Esophagus muscularis mucosa (tissue), 4 donors: ENCODE measurements at regions not wholly inside any gene's neighbourhood (a gene's known extent, or its start where the extent isn't known, plus 50 kb on each side); places are given as distances from the start of the nearest gene placed in this dataset.

Experiments
- DNase-seq: peaks from one replicate; pipeline ENCODE4 v3.0.0-alpha.2; 2017; ENCODE audit errors: extremely low spot score
- H3K27ac ChIP-seq, 4 donors: fragments of 200-600 bp; sonication (generic); replicated peaks in 1 of 4; 1 replicate in 3 of 4; 2 replicates in 1 of 4; pipeline ENCODE4 v1.5.1; 2016 to 2019; ENCODE audit warnings: mild to moderate bottlenecking in 1 of 4
- H3K27me3 ChIP-seq, 4 donors: fragments of 200-600 bp; sonication (generic); one replicate each; pipeline versions ENCODE4 v1.5.1 to v1.6.0; 2016 to 2019
- H3K36me3 ChIP-seq, 4 donors: fragments of 200-600 bp; sonication (generic); one replicate each; pipeline ENCODE4 v1.5.1; 2016 to 2019
- H3K4me1 ChIP-seq, 4 donors: fragments of 200-600 bp; sonication (generic); one replicate each; pipeline ENCODE4 v1.5.1; 2016 to 2019
- H3K4me3 ChIP-seq, 4 donors: fragments of 200-600 bp; sonication (generic); 1 replicate in 2 of 4; 2 replicates in 2 of 4; pipeline ENCODE4 v1.5.1; 2016 to 2019; ENCODE audit warnings: mild to moderate bottlenecking in 4 of 4, moderate library complexity in 1 of 4
- H3K9me3 ChIP-seq, 4 donors: fragments of 200-600 bp; sonication (generic); 1 replicate in 3 of 4; 2 replicates in 1 of 4; pipeline ENCODE4 v1.5.1; 2016 to 2019
- EP300 ChIP-seq: sonication (generic); formaldehyde crosslinking; IDR thresholded peaks from one replicate; pipeline ENCODE4 v1.6.1; 2017; ENCODE audit warnings: antibody characterized with exemption
- POLR2A ChIP-seq: fragments of 450-650 bp; IDR thresholded peaks from one replicate; pipeline ENCODE4 v1.6.1; 2017; ENCODE audit warnings: antibody characterized with exemption, moderate library complexity, mild to moderate bottlenecking, low read depth
- POLR2AphosphoS5 ChIP-seq, 2 donors: sonication (generic); formaldehyde crosslinking; IDR thresholded peaks; one replicate each; pipeline ENCODE4 v1.6.1; 2017; ENCODE audit warnings: antibody characterized with exemption in 2 of 2
- WGBS: methylation state at CpG from one replicate; pipeline ENCODE4 v1.1.5; 2018; 5-methylcytosine and 5-hydroxymethylcytosine counted together
- intact Hi-C: fragments of 100-400 bp; cut with DNase I; formaldehyde crosslinking; loops from one replicate; pipeline ENCODE4 v1.15.1; 2023
- TF ChIP-seq, protein P1 (sequence below), 3 experiments: fragments of 200-600 bp in 2 of 3; fragments of 450-650 bp in 1 of 3; sonication (generic) in 2 of 3; IDR thresholded peaks; one replicate each; pipeline ENCODE4 v1.5.1; 2017 to 2019; ENCODE audit warnings: antibody characterized with exemption in 3 of 3, mild to moderate bottlenecking in 2 of 3, moderate library complexity in 1 of 3

DNA sequence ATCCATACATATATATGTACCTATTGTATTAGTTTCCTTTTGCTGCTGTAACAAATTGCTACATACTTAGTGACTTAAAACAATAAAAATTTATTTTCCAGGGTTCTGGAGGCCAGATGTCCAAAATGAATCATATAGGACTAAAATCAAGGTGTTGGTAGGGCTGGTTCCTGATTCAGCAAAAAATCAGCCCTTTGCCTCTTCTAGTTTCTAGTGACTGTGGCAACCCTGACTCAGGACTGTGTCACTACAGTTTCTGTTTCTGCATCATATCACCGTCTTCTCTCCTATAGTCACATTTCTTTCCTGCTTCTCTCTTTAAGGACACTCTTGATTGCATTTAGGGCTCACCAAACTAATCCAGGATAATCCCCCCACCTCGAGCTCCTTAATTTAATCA lies 386.3 kb upstream of the TBX3 start:
- no peaks in the 10 kb centered on the region for H3K9me3 ChIP-seq
- DNase-seq: peak; percentile 21
- no peaks in the 10 kb centered on the region for H3K4me1 ChIP-seq
- H3K4me3 ChIP-seq: no peak overlapping the region
- 82% methylated on average over 2 of the region's 2 CpGs for WGBS
- peaks cover 0 to 13% (median 0%) of the 10 kb centered on the region in 4 donors for H3K27me3 ChIP-seq
- H3K27ac ChIP-seq: no peak overlapping the region
- H3K36me3 ChIP-seq: no peaks in the 10 kb centered on the region
- TF ChIP-seq, protein P1, sequence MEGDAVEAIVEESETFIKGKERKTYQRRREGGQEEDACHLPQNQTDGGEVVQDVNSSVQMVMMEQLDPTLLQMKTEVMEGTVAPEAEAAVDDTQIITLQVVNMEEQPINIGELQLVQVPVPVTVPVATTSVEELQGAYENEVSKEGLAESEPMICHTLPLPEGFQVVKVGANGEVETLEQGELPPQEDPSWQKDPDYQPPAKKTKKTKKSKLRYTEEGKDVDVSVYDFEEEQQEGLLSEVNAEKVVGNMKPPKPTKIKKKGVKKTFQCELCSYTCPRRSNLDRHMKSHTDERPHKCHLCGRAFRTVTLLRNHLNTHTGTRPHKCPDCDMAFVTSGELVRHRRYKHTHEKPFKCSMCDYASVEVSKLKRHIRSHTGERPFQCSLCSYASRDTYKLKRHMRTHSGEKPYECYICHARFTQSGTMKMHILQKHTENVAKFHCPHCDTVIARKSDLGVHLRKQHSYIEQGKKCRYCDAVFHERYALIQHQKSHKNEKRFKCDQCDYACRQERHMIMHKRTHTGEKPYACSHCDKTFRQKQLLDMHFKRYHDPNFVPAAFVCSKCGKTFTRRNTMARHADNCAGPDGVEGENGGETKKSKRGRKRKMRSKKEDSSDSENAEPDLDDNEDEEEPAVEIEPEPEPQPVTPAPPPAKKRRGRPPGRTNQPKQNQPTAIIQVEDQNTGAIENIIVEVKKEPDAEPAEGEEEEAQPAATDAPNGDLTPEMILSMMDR (IDR thresholded peaks at IDR 0.05): no peak
- TF ChIP-seq POLR2A (no peak), EP300 (no peak), POLR2AphosphoS5 (IDR thresholded peaks at IDR 0.05) (no peak)
- intact Hi-C loops: no loop called here

DNA sequence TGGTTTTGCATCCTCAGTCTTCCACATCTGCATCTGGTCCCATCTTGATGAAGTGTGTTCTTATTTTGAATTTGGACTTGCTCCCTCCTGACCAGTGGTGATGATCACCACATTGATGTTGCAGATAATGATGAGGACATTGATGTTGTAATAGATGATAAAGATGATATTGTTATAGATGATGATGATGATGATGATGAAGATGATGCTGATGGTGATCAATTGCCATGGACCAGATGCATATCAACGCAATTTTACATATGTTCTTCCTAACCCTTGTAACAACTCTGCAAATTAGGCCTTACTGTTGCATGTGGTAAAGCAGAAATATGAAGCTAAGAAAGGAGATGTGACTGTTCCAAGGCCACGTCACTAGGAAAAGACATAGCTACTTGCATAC lies 380.3 kb upstream of the TBX3 start:
- intact Hi-C loops: no loop called here
- H3K9me3 ChIP-seq: no peaks in the 10 kb centered on the region
- no peaks in the 10 kb centered on the region for H3K4me1 ChIP-seq
- peaks cover 0 to 10% (median 0%) of the 10 kb centered on the region in 4 donors for H3K27me3 ChIP-seq
- 95% methylated on average over 2 of the region's 2 CpGs for WGBS
- no peak overlapping the region for H3K4me3 ChIP-seq
- H3K36me3 ChIP-seq: no peaks in the 10 kb centered on the region
- no peak for DNase-seq
- H3K27ac ChIP-seq: no peak overlapping the region
- TF ChIP-seq POLR2AphosphoS5 (IDR thresholded peaks at IDR 0.05): no peak
- TF ChIP-seq EP300: no peak
- no peak for TF ChIP-seq POLR2A
- TF ChIP-seq, protein P1 (IDR thresholded peaks at IDR 0.05): no peak

DNA sequence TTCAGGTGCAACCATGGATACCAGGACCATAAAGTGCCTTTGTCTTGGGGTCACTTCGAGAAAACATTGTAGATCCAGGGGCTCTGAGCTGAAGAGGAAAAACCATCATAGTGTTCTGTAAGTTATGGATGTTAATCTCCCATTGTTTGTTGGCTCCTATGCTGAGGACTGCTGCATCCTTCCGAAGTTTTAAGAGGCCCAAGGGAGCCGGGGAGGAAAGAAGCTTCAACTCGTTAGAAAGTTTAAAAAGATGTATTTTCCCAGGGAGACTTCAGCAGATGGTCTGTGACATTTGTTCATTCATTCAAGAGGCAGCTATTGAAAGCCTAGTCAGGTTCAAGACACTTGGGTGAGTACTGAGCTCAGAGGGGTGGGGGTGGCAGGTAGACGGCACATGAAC lies 378.8 kb upstream of the TBX3 start:
- peaks cover 0 to 10% (median 0%) of the 10 kb centered on the region in 4 donors for H3K27me3 ChIP-seq
- H3K9me3 ChIP-seq: no peaks in the 10 kb centered on the region
- TF ChIP-seq, protein P1 (IDR thresholded peaks at IDR 0.05): no peak
- TF ChIP-seq EP300: no peak
- no peak for TF ChIP-seq POLR2A
- TF ChIP-seq POLR2AphosphoS5 (IDR thresholded peaks at IDR 0.05): no peak
- H3K4me3 ChIP-seq: no peak overlapping the region
- 72% methylated on average over 5 of the region's 5 CpGs for whole genome bisulfite sequencing
- H3K36me3 ChIP-seq: no peaks in the 10 kb centered on the region
- no peak for DNase-seq
- intact Hi-C loops: no loop called here
- no peak overlapping the region for H3K27ac ChIP-seq
- no peaks in the 10 kb centered on the region for H3K4me1 ChIP-seq

DNA sequence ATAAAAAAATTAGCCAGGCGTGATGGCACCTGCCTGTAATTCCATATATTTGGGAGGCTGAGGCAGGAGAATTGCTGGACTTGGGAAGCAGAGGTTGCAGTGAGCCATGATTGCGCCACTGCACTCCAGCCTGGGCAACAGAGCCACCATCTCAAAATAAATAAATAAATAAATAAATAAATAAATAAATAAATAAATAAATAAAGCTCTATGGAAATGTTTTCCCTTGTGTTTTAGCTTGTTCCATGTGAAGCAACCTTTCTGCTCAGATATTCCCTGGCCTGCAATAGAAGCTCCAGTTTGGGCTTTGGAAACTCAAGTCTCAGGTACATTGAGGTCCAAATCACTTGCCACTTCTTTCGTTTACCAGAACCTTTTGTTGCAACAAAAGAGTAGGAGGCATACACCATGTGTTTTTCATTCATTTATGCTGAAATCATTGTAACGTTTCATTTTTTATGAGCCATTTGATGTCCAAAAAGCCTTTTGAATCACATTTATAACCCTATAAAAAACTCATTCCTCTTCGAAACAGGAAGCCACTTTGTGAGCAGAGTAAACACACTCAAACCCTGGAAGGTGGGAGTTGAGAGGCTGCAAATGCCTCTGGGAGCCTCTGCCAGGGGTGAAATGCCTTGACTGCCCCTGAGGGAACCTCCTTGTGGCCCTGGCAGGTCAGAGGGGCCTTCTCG lies 376.6 kb upstream of the TBX3 start:
- Histone ChIP-seq H3K4me3 (no peak overlapping the region), H3K27me3 (peaks cover 0 to 4% (median 0%) of the 10 kb centered on the region in 4 donors), H3K36me3 (no peaks in the 10 kb centered on the region), H3K9me3 (no peaks in the 10 kb centered on the region), H3K4me1 (no peaks in the 10 kb centered on the region), H3K27ac (no peak overlapping the region)
- TF ChIP-seq POLR2AphosphoS5 (IDR thresholded peaks at IDR 0.05): no peak
- TF ChIP-seq EP300: no peak
- TF ChIP-seq, protein P1 (IDR thresholded peaks at IDR 0.05): no peak
- no peak for TF ChIP-seq POLR2A
- peak; percentile 45 for DNase-seq
- intact Hi-C loops: no loop called here
- 81% methylated on average over 6 of the region's 6 CpGs for WGBS

DNA sequence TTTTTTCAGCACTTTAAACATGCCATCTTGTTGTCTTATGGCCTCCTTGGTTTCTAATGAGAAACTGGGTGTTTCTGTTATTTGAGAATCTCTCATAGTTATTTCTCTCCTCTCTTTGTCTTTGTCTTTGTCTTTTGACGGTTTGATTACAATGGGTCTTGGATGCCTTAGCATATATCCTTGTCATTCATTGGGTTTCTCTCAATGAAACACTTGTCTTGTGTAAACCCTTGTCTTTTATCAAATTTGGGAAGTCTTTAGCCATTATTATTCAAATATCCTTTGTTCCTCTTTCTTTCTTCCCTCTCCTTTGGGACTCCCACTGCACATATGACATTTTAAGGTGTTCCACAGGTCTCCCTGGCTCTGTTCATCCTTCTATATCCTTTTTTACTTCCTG lies 373.5 kb upstream of the TBX3 start:
- Histone ChIP-seq H3K4me3 (no peak overlapping the region), H3K36me3 (no peaks in the 10 kb centered on the region), H3K4me1 (no peaks in the 10 kb centered on the region), H3K27ac (no peak overlapping the region), H3K9me3 (no peaks in the 10 kb centered on the region), H3K27me3 (peaks cover 0 to 4% (median 0%) of the 10 kb centered on the region in 4 donors)
- DNase-seq: no peak
- WGBS: 64% methylated on average over 1 of the region's 1 CpG
- intact Hi-C loops: no loop called here
- TF ChIP-seq, protein P1 (IDR thresholded peaks at IDR 0.05): no peak
- no peak for TF ChIP-seq POLR2A
- no peak for TF ChIP-seq EP300
- TF ChIP-seq POLR2AphosphoS5 (IDR thresholded peaks at IDR 0.05): no peak
